Fibroblast of the conjunctiva (primary cell): ENCODE measurements at regions not wholly inside any gene's neighbourhood (a gene's known extent, or its start where the extent isn't known, plus 50 kb on each side); places are given as distances from the start of the nearest gene placed in this dataset.

ENCODE experiments used
- DNase-seq: peaks from one replicate; pipeline ENCODE4 v3.0.0-alpha.2; 2010; ENCODE audit warnings: low read depth

DNA sequence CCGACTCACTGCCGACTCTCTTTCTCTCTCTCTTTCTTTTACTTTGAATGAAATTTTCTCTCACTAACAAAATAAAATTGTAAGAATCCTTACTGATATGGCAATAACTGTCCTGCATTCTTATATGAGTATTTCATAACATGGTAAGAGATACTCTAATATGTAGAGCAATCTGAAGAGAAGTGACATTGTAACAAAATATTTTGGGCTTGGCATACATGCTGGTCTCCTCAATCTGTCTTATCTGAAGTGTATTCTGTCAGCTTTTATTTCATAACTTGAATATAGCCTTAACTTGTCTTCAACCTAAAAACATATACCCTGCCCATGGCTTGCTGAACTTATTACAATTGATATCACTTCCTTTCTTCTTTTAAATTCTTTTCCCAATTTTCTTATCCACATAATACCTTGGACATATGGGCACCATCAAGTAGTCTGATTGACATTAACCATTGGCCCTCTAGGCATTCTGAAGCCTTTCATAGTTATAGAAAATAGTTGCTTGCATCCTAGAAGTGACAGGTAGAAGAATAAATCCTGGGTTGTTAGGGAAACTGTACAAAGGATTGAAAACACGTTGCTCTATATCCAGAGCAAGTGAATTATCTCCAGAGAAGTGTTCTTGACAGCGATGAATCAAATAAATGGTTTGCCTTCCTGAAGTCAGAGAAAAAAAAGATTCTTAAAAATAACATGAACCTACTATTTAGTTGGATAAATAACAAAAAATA is 537.6 kb upstream of the TYRP1 start:
- no peak for DNase-seq

DNA sequence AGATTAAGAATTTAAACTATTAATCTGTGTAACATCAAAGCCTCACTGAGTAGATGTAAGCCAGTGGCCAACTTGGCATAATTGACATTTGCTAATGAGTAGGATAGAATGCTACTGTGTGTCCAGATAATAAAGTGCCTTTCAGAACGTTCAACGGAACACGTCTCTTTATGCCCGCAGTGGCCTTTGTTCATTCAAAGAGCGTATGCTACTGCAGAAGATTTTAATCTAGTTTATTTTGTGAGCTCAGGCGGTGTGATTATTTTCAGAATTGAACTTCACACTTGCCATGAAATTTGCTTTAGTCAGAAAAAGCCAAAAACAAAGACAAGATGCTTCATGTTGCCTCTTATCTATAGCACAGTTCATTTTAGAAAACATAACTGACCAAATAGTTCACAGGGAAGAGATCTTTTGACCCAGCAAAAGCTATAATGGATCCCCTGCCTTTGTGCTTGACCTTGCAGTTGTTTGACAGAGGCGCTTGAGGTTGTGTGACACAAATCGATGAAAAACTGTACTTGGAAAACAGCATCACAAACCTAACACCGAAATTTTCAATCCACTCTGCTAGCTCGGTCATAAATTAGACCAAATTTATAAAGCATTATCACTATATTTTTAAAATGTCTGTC is 530.9 kb upstream of the TYRP1 start:
- DNase-seq: no peak

GRCh38 chr9:12163723-12164458 is 529.3 kb upstream of the TYRP1 start:
- no peak for DNase-seq

- DNase-seq: no peak
Measured at GRCh38 chr9:12166518-12166917, 526.7 kb upstream of the TYRP1 start.

DNA sequence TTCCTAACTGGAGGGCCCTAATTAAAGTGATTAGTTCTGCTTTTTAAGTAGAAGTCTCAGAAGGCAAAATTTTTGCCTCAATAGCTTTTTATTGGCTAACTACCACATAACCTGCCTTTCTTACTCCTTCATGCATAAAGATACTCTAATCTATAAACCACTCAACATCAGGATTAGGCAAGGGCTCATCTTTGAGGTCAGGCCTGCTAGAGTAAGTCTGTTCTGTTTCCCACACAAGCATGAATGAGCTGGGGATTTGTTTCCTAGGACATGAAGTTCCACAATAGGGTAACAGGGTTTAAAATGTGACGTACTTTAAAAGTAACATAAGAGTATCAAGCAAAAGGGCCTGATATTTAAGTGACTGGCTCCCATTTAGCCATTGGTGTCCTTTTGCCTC is 522.7 kb upstream of the TYRP1 start:
- no peak for DNase-seq

- DNase-seq: no peak
Measured at GRCh38 chr9:12178634-12179033, 514.6 kb upstream of the TYRP1 start.

GRCh38 chr9:12182806-12183205 is 510.4 kb upstream of the TYRP1 start:
- no peak for DNase-seq

- DNase-seq: no peak
Measured at GRCh38 chr9:12183321-12183720, 509.9 kb upstream of the TYRP1 start.

DNA sequence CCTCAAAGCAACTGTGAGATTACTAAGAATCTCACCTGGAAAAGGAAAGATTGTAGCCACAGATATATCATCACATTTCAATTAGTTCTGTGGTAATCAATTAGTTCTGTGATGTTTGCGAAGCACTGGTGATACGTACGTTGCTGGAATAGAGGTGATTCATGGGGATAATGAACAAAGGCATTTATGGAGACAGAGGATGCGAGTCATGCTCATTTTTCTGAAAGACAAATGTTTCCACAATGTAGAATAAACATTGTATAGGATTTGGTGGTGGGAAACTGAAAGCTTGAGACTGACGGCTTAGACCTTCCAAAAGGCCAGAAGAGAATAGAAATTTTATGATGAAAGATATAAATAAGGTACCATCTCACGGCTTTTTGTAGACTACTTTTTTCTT is 507.3 kb upstream of the TYRP1 start:
- DNase-seq: no peak

DNA sequence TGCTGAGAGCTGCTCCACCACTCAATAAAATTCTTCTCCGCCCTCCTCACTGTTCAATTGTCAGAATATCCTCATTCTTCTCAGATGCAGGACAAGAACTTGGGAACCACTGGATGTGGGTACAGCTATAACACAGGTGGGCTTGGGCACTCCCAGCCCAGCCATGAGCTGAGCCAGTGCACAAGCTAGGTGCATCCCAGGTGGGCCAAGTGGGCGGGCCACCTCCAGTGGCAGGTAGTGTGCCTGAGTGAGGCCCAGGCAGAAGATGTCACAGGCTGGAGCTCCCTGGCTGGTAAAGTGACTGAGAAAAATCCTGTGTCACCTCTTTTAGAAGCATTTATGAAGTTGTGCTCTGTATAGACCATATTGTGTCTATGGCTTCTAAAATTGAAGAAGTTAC is 501.6 kb upstream of the TYRP1 start:
- DNase-seq: no peak

DNA sequence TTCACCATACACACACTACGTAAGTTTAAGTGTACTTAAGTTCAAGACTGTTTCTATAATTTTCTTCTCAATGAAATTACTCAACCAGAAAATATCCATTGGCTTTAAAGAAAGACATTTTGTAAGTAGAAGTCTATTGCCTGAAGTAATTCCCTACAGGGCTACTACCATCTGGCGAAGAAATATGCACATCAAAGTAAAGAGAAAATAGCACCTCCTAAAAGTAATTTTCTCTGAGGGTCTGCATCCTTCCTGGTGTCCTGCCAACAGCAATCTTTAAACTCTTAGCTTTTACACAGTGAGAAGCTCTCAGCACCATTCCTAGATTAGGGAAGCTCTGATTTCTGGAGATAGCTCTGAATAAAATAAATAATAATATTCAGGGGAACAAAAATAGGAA is 498.5 kb upstream of the TYRP1 start:
- DNase-seq: no peak

GRCh38 chr9:12195456-12195855 is 497.7 kb upstream of the TYRP1 start:
- no peak for DNase-seq

GRCh38 chr9:12204512-12204911 is 488.7 kb upstream of the TYRP1 start:
- no peak for DNase-seq

GRCh38 chr9:12212860-12213259 is 480.3 kb upstream of the TYRP1 start:
- DNase-seq: no peak

DNA sequence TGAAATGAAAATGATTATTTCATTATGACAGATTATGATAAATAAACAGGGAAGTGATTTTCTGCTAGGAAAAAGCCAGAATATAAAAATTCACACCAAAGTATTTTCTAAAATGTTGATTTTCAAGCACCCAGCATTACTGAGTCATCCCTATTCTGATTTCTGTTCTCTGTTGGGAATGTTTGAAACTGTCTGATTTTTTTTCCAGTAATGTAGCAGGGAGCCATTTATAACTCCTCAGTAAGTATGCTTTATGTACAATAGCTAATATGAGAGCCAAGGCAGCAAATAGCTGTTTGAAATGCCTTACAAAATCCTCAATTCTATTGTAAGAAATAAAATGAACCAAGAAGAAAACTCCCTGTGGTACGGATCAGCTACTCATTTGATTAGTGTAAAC is 471.7 kb upstream of the TYRP1 start:
- DNase-seq: no peak

- DNase-seq: no peak
Measured at GRCh38 chr9:12224449-12224848, 468.7 kb upstream of the TYRP1 start.

GRCh38 chr9:12230708-12231107 is 462.5 kb upstream of the TYRP1 start:
- DNase-seq: no peak

- no peak for DNase-seq
Measured at GRCh38 chr9:12231832-12232231, 461.4 kb upstream of the TYRP1 start.

DNA sequence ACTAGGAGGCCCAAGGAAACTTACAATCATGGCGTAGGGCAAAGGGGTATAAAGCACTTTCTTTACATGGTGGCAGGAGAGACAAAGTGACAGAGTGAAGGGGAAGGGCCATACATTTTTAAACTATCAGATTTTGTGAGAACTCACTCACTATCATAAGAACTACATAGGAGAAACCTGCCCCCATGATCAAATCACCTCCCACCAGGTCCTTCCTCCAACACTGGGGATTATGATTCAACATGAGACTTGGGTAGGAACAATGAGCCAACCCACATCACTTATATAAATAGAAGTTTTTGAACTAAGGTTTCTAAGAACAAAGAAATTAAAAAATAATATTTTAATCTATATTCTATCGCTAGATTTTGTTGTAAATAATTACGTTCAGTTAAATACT is 460.3 kb upstream of the TYRP1 start:
- DNase-seq: no peak

GRCh38 chr9:12253941-12254340 is 439.2 kb upstream of the TYRP1 start:
- no peak for DNase-seq

- no peak for DNase-seq
Measured at GRCh38 chr9:12266758-12267157, 426.4 kb upstream of the TYRP1 start.

GRCh38 chr9:12271421-12271891 is 421.7 kb upstream of the TYRP1 start:
- no peak for DNase-seq

GRCh38 chr9:12272471-12273120 is 420.6 kb upstream of the TYRP1 start:
- DNase-seq: no peak
